ENCODE measurements at regions not wholly inside any gene's neighbourhood (a gene's known extent, or its start where the extent isn't known, plus 50 kb on each side); places are given as distances from the start of the nearest gene placed in this dataset.

- H3K9me3 ChIP-seq: no peaks in the 10 kb centered on the region
- no peaks in the 10 kb centered on the region for H3K9me3 Mint-ChIP-seq
- H3K4me3 ChIP-seq (ENCODE audit: control insufficient read depth in 1 of 2, extremely low read depth in 1 of 2, low read length in 1 of 2): no peak overlapping the region
- CTCF ChIA-PET: no interaction called here
- no peaks in the 10 kb centered on the region for H3K36me3 ChIP-seq (ENCODE audit: control insufficient read depth in 2 of 2, extremely low read depth in 1 of 2, insufficient read depth in 1 of 2, low read length in 1 of 2)
- H3K27me3 Mint-ChIP-seq: peaks cover 11 to 19% of the 10 kb centered on the region in 2 donors
- DNase-seq (no peak), ATAC-seq (replicated peaks in 1 of 4) (no peak)
- POLR2A ChIA-PET: no interaction called here
- H3K36me3 Mint-ChIP-seq: no peaks in the 10 kb centered on the region
- no CpG with 5 or more reads among the region's 2 CpGs for WGBS (ENCODE audit: insufficient coverage)
- no peaks in the 10 kb centered on the region for H3K4me1 Mint-ChIP-seq
- no peak overlapping the region for H3K27ac ChIP-seq (ENCODE audit: low read length)
- H3K4me1 ChIP-seq (ENCODE audit: control insufficient read depth in 1 of 2, extremely low read depth in 1 of 2, insufficient read depth in 2 of 2, low read length in 2 of 2): no peaks in the 10 kb centered on the region
- H3K4me3 Mint-ChIP-seq: no peak overlapping the region
- H3K27ac Mint-ChIP-seq: no peak overlapping the region
- peaks cover 0 to 11% of the 10 kb centered on the region in 2 experiments for H3K27me3 ChIP-seq (replicated peaks in 1 of 2; ENCODE audit: control insufficient read depth in 2 of 2, extremely low read depth in 1 of 2, insufficient read depth in 2 of 2, low read length in 1 of 2)
Observed at GRCh38 chr12:112559784-112560183, 141.0 kb downstream of the PTPN11 start.

- H3K4me3 Mint-ChIP-seq: no peak overlapping the region
- H3K36me3 Mint-ChIP-seq: no peaks in the 10 kb centered on the region
- H3K27me3 ChIP-seq (replicated peaks in 1 of 2; ENCODE audit: control insufficient read depth in 2 of 2, extremely low read depth in 1 of 2, insufficient read depth in 2 of 2, low read length in 1 of 2): peaks cover 0 to 16% of the 10 kb centered on the region in 2 experiments
- peaks cover 16 to 23% of the 10 kb centered on the region in 2 donors for H3K27me3 Mint-ChIP-seq
- no peak overlapping the region for H3K27ac ChIP-seq (ENCODE audit: low read length)
- H3K4me3 ChIP-seq (ENCODE audit: control insufficient read depth in 1 of 2, extremely low read depth in 1 of 2, low read length in 1 of 2): no peak overlapping the region
- ChIA-PET CTCF (no interaction called here), POLR2A (no interaction called here)
- no peaks in the 10 kb centered on the region for H3K36me3 ChIP-seq (ENCODE audit: control insufficient read depth in 2 of 2, extremely low read depth in 1 of 2, insufficient read depth in 1 of 2, low read length in 1 of 2)
- ATAC-seq (replicated peaks in 1 of 4) (no peak), DNase-seq (no peak)
- no peaks in the 10 kb centered on the region for H3K9me3 ChIP-seq
- no peak overlapping the region for H3K27ac Mint-ChIP-seq
- no peaks in the 10 kb centered on the region for H3K4me1 ChIP-seq (ENCODE audit: control insufficient read depth in 1 of 2, extremely low read depth in 1 of 2, insufficient read depth in 2 of 2, low read length in 2 of 2)
- no peaks in the 10 kb centered on the region for H3K9me3 Mint-ChIP-seq
- no peaks in the 10 kb centered on the region for H3K4me1 Mint-ChIP-seq
- WGBS (ENCODE audit: insufficient coverage): 60% methylated on average over 6 of the region's 11 CpGs
Observed at GRCh38 chr12:112564160-112564784, 145.5 kb downstream of the PTPN11 start.

GRCh38 chr12:112568641-112569040 is 149.9 kb downstream of the PTPN11 start:
- no peaks in the 10 kb centered on the region for H3K4me1 Mint-ChIP-seq
- Histone ChIP-seq H3K4me1 (ENCODE audit: control insufficient read depth in 1 of 2, extremely low read depth in 1 of 2, insufficient read depth in 2 of 2, low read length in 2 of 2) (no peaks in the 10 kb centered on the region), H3K9me3 (no peaks in the 10 kb centered on the region), H3K36me3 (ENCODE audit: control insufficient read depth in 2 of 2, extremely low read depth in 1 of 2, insufficient read depth in 1 of 2, low read length in 1 of 2) (no peaks in the 10 kb centered on the region), H3K27me3 (replicated peaks in 1 of 2; ENCODE audit: control insufficient read depth in 2 of 2, extremely low read depth in 1 of 2, insufficient read depth in 2 of 2, low read length in 1 of 2) (peaks cover 5 to 27% of the 10 kb centered on the region in 2 experiments), H3K27ac (ENCODE audit: low read length) (no peak overlapping the region), H3K4me3 (ENCODE audit: control insufficient read depth in 1 of 2, extremely low read depth in 1 of 2, low read length in 1 of 2) (no peak overlapping the region)
- WGBS (ENCODE audit: insufficient coverage): no CpG with 5 or more reads among the region's 2 CpGs
- no peaks in the 10 kb centered on the region for H3K36me3 Mint-ChIP-seq
- DNase-seq: no peak
- peaks cover 35 to 43% of the 10 kb centered on the region in 2 donors for H3K27me3 Mint-ChIP-seq
- H3K4me3 Mint-ChIP-seq: no peak overlapping the region
- ChIA-PET POLR2A (no interaction called here), CTCF (no interaction called here)
- no peak overlapping the region for H3K27ac Mint-ChIP-seq
- no peak for ATAC-seq (replicated peaks in 1 of 4)
- H3K9me3 Mint-ChIP-seq: no peaks in the 10 kb centered on the region

- ATAC-seq (replicated peaks in 1 of 4) (no peak), DNase-seq (no peak)
- H3K27me3 Mint-ChIP-seq: peaks cover 31 to 35% of the 10 kb centered on the region in 2 donors
- no peak overlapping the region for H3K27ac ChIP-seq (ENCODE audit: low read length)
- H3K4me3 Mint-ChIP-seq: no peak overlapping the region
- H3K4me1 ChIP-seq (ENCODE audit: control insufficient read depth in 1 of 2, extremely low read depth in 1 of 2, insufficient read depth in 2 of 2, low read length in 2 of 2): peaks cover 0 to 2% of the 10 kb centered on the region in 2 experiments
- H3K36me3 Mint-ChIP-seq: no peaks in the 10 kb centered on the region
- CTCF ChIA-PET: no interaction called here
- H3K36me3 ChIP-seq (ENCODE audit: control insufficient read depth in 2 of 2, extremely low read depth in 1 of 2, insufficient read depth in 1 of 2, low read length in 1 of 2): no peaks in the 10 kb centered on the region
- H3K9me3 ChIP-seq: no peaks in the 10 kb centered on the region
- no peak overlapping the region for H3K4me3 ChIP-seq (ENCODE audit: control insufficient read depth in 1 of 2, extremely low read depth in 1 of 2, low read length in 1 of 2)
- H3K27me3 ChIP-seq (replicated peaks in 1 of 2; ENCODE audit: control insufficient read depth in 2 of 2, extremely low read depth in 1 of 2, insufficient read depth in 2 of 2, low read length in 1 of 2): peaks cover 5 to 29% of the 10 kb centered on the region in 2 experiments
- no peak overlapping the region for H3K27ac Mint-ChIP-seq
- no peaks in the 10 kb centered on the region for H3K4me1 Mint-ChIP-seq
- no peaks in the 10 kb centered on the region for H3K9me3 Mint-ChIP-seq
- POLR2A ChIA-PET: no interaction called here
- WGBS (ENCODE audit: insufficient coverage): 70% methylated on average over 2 of the region's 7 CpGs
Observed at GRCh38 chr12:112570096-112570495, 151.3 kb downstream of the PTPN11 start.

GRCh38 chr12:112573141-112573540 is 154.4 kb downstream of the PTPN11 start:
- Histone ChIP-seq H3K4me1 (ENCODE audit: control insufficient read depth in 1 of 2, extremely low read depth in 1 of 2, insufficient read depth in 2 of 2, low read length in 2 of 2) (peaks cover 0 to 3% of the 10 kb centered on the region in 2 experiments), H3K36me3 (ENCODE audit: control insufficient read depth in 2 of 2, extremely low read depth in 1 of 2, insufficient read depth in 1 of 2, low read length in 1 of 2) (no peaks in the 10 kb centered on the region), H3K9me3 (no peaks in the 10 kb centered on the region), H3K4me3 (ENCODE audit: control insufficient read depth in 1 of 2, extremely low read depth in 1 of 2, low read length in 1 of 2) (no peak overlapping the region), H3K27ac (ENCODE audit: low read length) (no peak overlapping the region), H3K27me3 (replicated peaks in 1 of 2; ENCODE audit: control insufficient read depth in 2 of 2, extremely low read depth in 1 of 2, insufficient read depth in 2 of 2, low read length in 1 of 2) (peaks cover 5 to 33% of the 10 kb centered on the region in 2 experiments)
- Mint-ChIP-seq H3K27ac (no peak overlapping the region), H3K4me3 (no peak overlapping the region), H3K4me1 (no peaks in the 10 kb centered on the region), H3K36me3 (no peaks in the 10 kb centered on the region), H3K9me3 (no peaks in the 10 kb centered on the region), H3K27me3 (peaks cover 37 to 42% of the 10 kb centered on the region in 2 donors)
- no peak for ATAC-seq (replicated peaks in 1 of 4)
- POLR2A ChIA-PET: no interaction called here
- DNase-seq: no peak
- no CpG with 5 or more reads among the region's 2 CpGs for WGBS (ENCODE audit: insufficient coverage)
- CTCF ChIA-PET: no interaction called here

- Histone ChIP-seq H3K4me1 (ENCODE audit: control insufficient read depth in 1 of 2, extremely low read depth in 1 of 2, insufficient read depth in 2 of 2, low read length in 2 of 2) (peaks cover 0 to 3% of the 10 kb centered on the region in 2 experiments), H3K9me3 (no peaks in the 10 kb centered on the region), H3K36me3 (ENCODE audit: control insufficient read depth in 2 of 2, extremely low read depth in 1 of 2, insufficient read depth in 1 of 2, low read length in 1 of 2) (no peaks in the 10 kb centered on the region), H3K27me3 (replicated peaks in 1 of 2; ENCODE audit: control insufficient read depth in 2 of 2, extremely low read depth in 1 of 2, insufficient read depth in 2 of 2, low read length in 1 of 2) (peaks cover 7 to 33% of the 10 kb centered on the region in 2 experiments), H3K27ac (ENCODE audit: low read length) (no peak overlapping the region), H3K4me3 (ENCODE audit: control insufficient read depth in 1 of 2, extremely low read depth in 1 of 2, low read length in 1 of 2) (no peak overlapping the region)
- no peaks in the 10 kb centered on the region for H3K4me1 Mint-ChIP-seq
- ATAC-seq (replicated peaks in 1 of 4) (no peak), DNase-seq (no peak)
- peaks cover 39 to 46% of the 10 kb centered on the region in 2 donors for H3K27me3 Mint-ChIP-seq
- ChIA-PET POLR2A (no interaction called here), CTCF (no interaction called here)
- H3K4me3 Mint-ChIP-seq: no peak overlapping the region
- H3K9me3 Mint-ChIP-seq: no peaks in the 10 kb centered on the region
- no peak overlapping the region for H3K27ac Mint-ChIP-seq
- no peaks in the 10 kb centered on the region for H3K36me3 Mint-ChIP-seq
- WGBS (ENCODE audit: insufficient coverage): 7% methylated on average over 39 of the region's 42 CpGs
Observed at GRCh38 chr12:112574896-112575558, 156.3 kb downstream of the PTPN11 start.

Data from T-cell (primary cell).